RWPE1 (cell line): ENCODE measurements at regions not wholly inside any gene's neighbourhood (a gene's known extent, or its start where the extent isn't known, plus 50 kb on each side); places are given as distances from the start of the nearest gene placed in this dataset.

ENCODE experiments used
- CTCF ChIA-PET: fragments of 350-600 bp; sonication (Branson Sonifier 250); formaldehyde crosslinking; extraction: SDS; loops from one replicate; lab custom pipeline; 2021; lab: Yijun Ruan, JAX
- POLR2A ChIA-PET: fragments of 400-600 bp; formaldehyde crosslinking; extraction: SDS; loops from one replicate; lab custom pipeline; 2020; ENCODE audit warnings: antibody characterized with exemption; ENCODE audit not compliant: low non-redundant PET; lab: Yijun Ruan, JAX
- DNase-seq: peaks from one replicate; pipeline ENCODE4 v3.0.0; 2012; ENCODE audit warnings: low spot score
- H3K27ac ChIP-seq: fragments of 450-650 bp; 2 replicates; pipeline ENCODE4 v1.5.1; 2017
- CTCF ChIP-seq: fragments of 450-650 bp; conservative IDR thresholded peaks from 2 replicates; pipeline ENCODE4 v1.5.1; 2017; ENCODE audit warnings: low read depth, mild to moderate bottlenecking

GRCh38 chrX:125520029-125520428 is 200.4 kb downstream of the TEX13C start:
- TF ChIP-seq CTCF: no peak
- ChIA-PET POLR2A (no interaction called here), CTCF (no interaction called here)
- DNase-seq: no peak
- no peak overlapping the region for H3K27ac ChIP-seq

GRCh38 chrX:125522752-125523151 is 203.1 kb downstream of the TEX13C start:
- CTCF ChIA-PET: no interaction called here
- no peak for TF ChIP-seq CTCF
- POLR2A ChIA-PET: no interaction called here
- no peak for DNase-seq
- H3K27ac ChIP-seq: no peak overlapping the region

GRCh38 chrX:125532411-125533089 is 212.9 kb downstream of the TEX13C start:
- ChIA-PET CTCF (no interaction called here), POLR2A (no interaction called here)
- TF ChIP-seq CTCF: no peak
- H3K27ac ChIP-seq: no peak overlapping the region
- DNase-seq: no peak

GRCh38 chrX:125533352-125533751 is 213.7 kb downstream of the TEX13C start:
- ChIA-PET CTCF (no interaction called here), POLR2A (no interaction called here)
- DNase-seq: no peak
- no peak overlapping the region for H3K27ac ChIP-seq
- TF ChIP-seq CTCF: no peak

- CTCF ChIA-PET: no interaction called here
- DNase-seq: no peak
- no peak for TF ChIP-seq CTCF
- POLR2A ChIA-PET: no interaction called here
- H3K27ac ChIP-seq: no peak overlapping the region
Measured at GRCh38 chrX:125544031-125544660, 224.5 kb downstream of the TEX13C start.

- DNase-seq: no peak
- POLR2A ChIA-PET: no interaction called here
Measured at GRCh38 chrX:125544856-125545255, 225.2 kb downstream of the TEX13C start.

More at GRCh38 chrX:125544856-125545255, 225.2 kb downstream of the TEX13C start:
- TF ChIP-seq CTCF: no peak
- H3K27ac ChIP-seq: no peak overlapping the region
- CTCF ChIA-PET: no interaction called here
